Islet precursor cell (in vitro differentiated cells): ENCODE measurements at regions not wholly inside any gene's neighbourhood (a gene's known extent, or its start where the extent isn't known, plus 50 kb on each side); places are given as distances from the start of the nearest gene placed in this dataset.
A peak's percentile ranks its signal among the peaks of the same experiment; 100 is the strongest.
"Not testable (repeated sequence)": the region's sequence is repeated elsewhere in the genome, so short reads cannot be mapped to it uniquely, and the experiment has no call there.

Experiments
- DNase-seq: peaks from one replicate; pipeline ENCODE4 v3.0.0-alpha.2; 2018

- DNase-seq: no peak
Measured at GRCh38 chr6:137788248-137788647, 78.8 kb upstream of the TNFAIP3 start.

- DNase-seq: no peak
Measured at GRCh38 chr6:137791281-137792159, 75.5 kb upstream of the TNFAIP3 start.

- no peak for DNase-seq
Measured at GRCh38 chr6:137792160-137793033, 74.7 kb upstream of the TNFAIP3 start.

GRCh38 chr6:137793805-137794515, 73.1 kb upstream of the TNFAIP3 start:
- DNase-seq: no peak

- DNase-seq: no peak
Measured at GRCh38 chr6:137794516-137795201, 72.4 kb upstream of the TNFAIP3 start.

DNA sequence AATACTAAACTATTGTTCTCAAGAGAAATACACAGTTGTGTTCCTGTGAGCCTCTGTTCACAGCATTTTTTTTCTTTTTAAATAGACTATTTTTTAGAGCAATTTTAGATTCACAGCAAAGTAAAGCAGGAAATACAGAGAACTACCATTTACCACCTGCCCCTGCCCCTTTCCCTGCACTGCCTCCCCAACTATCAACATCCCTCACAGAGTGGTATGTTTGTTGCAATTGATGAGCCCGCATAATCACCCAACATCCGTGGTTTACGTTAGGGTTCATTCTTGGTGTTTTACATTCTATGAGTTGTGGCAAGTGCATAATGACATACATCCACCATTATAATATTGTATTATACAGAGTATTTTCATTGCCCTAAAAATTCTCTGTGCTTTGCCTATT, 71.6 kb upstream of the TNFAIP3 start:
- no peak for DNase-seq

DNA sequence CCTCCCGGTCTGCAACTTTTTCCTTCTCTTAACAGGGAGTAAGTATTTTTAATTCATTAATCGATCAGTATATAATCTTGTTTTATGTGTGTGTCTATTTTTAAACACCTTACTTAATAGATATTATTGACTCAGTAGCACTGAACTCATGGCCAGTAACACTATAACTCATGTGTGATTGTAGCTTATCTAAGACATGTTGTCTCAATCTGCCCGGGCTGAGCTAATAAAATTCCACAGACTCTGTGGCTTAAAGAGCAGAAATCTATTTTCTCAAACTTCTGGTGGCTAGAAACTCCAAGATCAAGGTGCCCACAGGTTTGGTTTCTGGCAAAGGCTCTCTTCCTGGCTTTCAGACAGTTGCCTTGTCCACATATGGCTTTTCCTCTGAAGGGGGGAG, 68.8 kb upstream of the TNFAIP3 start:
- DNase-seq: no peak

GRCh38 chr6:137798846-137799245, 68.2 kb upstream of the TNFAIP3 start:
- DNase-seq: no peak

DNA sequence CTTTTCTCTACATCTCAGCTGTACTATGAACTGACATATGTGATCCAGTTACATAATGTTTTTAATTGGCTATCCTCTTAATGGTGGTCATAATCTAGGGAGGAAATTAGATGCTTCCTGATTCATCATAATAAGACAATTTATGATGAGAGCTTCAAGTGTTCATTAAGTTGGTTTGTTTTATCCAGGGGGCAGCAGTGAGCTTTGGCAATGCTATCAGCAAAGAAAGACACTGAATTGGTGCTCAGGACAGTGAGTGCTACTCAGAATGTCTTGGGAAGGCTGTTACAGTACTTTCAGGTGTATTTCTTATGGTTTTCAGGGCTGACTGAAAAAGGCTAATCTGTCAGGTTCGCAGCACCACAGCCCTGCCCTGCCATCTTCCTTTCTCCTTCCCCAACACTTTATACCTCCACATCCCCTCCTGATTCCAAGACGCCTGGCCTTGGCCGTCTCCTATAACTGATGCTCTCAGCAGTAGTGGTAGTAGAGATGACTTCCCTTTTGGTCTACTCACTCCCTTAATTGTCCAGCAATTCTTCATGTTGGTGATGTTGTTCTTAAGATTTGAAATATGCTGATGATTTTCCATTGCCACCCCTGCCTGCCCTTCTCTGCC, 67.0 kb upstream of the TNFAIP3 start:
- no peak for DNase-seq

DNA sequence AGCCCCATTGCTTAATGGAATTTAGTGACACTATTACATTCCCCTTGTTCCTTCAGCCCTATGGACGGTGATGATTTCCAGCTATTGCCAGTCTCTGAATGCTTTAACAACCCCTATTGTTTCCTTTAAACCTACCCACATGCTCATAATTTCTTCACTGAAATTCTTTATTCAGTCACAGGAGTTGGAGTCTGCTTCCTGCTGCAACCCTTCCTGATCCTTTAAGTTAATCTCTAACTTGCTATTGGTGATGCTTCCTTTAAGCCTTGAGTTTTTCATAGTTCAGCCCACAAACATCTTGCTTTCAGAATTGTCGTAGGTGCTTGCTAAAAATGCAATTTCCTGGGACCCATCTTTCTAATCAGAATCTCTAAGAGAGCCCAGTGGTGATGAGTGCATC, 66.3 kb upstream of the TNFAIP3 start:
- no peak for DNase-seq

DNA sequence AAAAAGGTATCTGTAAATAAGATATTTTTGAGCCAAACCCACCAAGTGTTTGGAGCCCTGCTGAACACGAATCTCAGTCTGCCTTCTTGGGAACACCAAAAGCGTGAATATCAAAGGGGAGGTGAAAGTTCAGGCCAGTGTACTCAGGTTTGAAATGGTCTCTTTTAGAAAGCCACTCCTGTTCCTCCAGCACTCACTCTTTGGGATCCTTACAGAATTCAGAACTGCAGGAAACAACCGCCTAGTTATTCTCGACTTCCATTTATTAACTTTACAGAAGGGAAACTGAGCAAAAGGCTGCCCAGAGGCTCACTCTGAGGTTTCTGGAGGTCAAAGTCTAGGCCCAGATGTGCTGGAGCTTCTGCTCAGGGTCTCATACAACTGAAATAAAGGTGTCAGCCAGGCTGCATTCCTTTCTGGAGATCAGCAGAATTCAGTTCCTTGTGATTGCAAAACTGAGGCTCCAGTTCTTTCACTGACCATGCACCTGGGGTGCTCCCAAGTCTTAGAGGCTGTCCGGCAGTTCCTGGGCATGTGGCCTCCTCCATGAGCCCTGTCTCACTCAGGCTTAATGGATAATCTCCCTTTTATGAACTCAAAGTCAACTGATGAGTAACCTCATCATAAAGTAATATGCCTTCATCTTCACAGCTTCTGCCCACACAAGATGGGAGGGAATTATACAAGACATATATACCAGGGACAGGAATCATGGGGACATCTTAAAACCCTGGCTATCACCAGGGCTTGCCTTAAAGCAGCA, 65.5 kb upstream of the TNFAIP3 start:
- no peak for DNase-seq

- DNase-seq: no peak
Measured at GRCh38 chr6:137802408-137803182, 64.5 kb upstream of the TNFAIP3 start.

- no peak for DNase-seq
Measured at GRCh38 chr6:137804637-137805036, 62.4 kb upstream of the TNFAIP3 start.

- DNase-seq: no peak
Measured at GRCh38 chr6:137805622-137806021, 61.4 kb upstream of the TNFAIP3 start.

GRCh38 chr6:137806914-137807682, 60.0 kb upstream of the TNFAIP3 start:
- no peak for DNase-seq

DNA sequence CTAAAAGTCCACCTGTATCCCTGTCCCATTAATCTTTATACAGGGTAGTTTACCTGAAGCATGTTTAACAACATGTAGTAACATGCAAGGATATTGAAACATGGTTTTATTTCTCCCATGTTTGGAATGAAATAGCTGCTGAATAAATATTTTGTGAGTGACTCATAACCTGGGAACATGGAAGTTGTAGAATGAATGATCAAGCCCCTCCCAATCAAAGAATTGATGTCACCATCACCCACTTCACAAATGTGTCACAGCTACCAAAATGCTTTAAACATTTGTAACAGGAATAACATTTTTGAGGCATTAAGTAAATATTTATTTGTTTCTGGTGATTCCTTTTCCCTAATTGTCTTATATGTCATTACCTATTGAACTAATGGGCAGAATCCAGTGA, 58.9 kb upstream of the TNFAIP3 start:
- DNase-seq: no peak

GRCh38 chr6:137808836-137809315, 58.2 kb upstream of the TNFAIP3 start:
- peak; percentile 72 for DNase-seq

DNA sequence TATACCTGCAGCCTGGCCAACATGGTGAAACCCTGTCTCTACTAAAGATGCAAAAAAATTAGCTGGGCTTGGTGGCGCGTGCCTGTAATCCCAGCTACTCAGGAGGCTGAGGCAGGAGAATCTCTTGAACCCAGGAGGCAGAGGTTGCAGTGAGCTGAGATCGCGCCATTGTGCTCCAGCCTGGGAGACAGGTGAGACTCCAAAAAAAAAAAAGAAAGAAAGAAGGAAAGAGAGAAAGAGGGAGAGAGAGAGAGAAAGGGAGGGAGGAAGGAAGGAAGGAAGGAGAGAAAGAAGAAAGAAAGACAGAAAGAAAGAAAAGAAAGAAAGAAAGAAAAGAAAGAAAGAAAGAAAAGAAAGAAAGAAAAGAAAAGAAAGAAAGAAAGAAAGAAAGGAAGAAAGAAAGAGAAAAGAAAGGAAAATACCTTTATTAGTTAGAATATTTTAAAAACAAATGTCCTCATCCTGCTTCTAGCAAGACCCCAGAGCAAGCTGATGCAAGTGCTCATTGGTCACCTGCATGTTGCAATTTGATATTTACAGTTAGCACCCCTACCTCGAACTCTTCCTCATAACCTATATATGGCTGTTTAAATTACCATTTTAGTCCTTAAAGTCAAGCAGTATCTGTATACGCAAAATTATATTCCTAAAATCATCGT, 57.0 kb upstream of the TNFAIP3 start:
- not testable (repeated sequence) for DNase-seq

DNA sequence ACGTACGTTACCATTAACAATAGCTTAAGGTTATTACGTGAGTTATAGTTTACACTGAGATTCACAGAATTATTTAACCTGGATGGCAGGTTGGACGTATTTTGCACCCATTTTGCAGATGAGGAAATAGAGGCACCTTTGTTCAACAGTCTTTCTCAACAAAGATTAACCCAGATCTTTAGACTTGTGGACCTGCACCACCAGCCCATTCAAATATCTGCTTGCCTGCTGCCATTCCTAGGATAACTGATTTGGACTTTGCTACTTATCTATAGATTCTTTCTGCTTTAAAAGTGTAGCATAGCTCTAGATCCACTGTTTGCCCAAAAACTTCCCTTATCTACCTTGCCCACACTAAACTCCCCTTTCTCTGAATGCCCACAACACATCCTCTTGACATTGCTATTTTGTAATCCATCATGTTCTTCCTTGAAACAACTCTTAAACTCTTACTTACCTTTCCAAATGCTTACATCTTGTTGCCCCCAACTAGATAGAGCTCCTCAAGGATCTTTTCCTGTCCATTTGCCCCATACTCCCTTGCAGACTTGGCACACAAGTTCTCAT, 56.4 kb upstream of the TNFAIP3 start:
- DNase-seq: no peak
